Vagina (tissue), 2 donors: ENCODE measurements at regions not wholly inside any gene's neighbourhood (a gene's known extent, or its start where the extent isn't known, plus 50 kb on each side); places are given as distances from the start of the nearest gene placed in this dataset.

Experiments used
- POLR2A ChIP-seq, 2 donors: fragments of 450-650 bp; IDR thresholded peaks; one replicate each; pipeline ENCODE4 v1.6.1; 2017; ENCODE audit warnings: antibody characterized with exemption in 2 of 2, mild to moderate bottlenecking in 2 of 2, moderate library complexity in 2 of 2
- POLR2AphosphoS5 ChIP-seq, 2 donors: sonication (generic); formaldehyde crosslinking; IDR thresholded peaks; one replicate each; pipeline ENCODE4 v1.9.0; 2017; ENCODE audit warnings: antibody characterized with exemption in 2 of 2, mild to moderate bottlenecking in 2 of 2, low read depth in 1 of 2; ENCODE audit not compliant: insufficient read depth in 1 of 2
- TF ChIP-seq, protein P1 (sequence below), 3 experiments: fragments of 450-650 bp in 2 of 3; fragments of 200-600 bp in 1 of 3; sonication (generic) in 1 of 3; IDR thresholded peaks; one replicate each; pipeline ENCODE4 v1.5.1; 2017 to 2019; ENCODE audit warnings: antibody characterized with exemption in 3 of 3, mild to moderate bottlenecking in 2 of 3, moderate library complexity in 2 of 3

- TF ChIP-seq, protein P1, sequence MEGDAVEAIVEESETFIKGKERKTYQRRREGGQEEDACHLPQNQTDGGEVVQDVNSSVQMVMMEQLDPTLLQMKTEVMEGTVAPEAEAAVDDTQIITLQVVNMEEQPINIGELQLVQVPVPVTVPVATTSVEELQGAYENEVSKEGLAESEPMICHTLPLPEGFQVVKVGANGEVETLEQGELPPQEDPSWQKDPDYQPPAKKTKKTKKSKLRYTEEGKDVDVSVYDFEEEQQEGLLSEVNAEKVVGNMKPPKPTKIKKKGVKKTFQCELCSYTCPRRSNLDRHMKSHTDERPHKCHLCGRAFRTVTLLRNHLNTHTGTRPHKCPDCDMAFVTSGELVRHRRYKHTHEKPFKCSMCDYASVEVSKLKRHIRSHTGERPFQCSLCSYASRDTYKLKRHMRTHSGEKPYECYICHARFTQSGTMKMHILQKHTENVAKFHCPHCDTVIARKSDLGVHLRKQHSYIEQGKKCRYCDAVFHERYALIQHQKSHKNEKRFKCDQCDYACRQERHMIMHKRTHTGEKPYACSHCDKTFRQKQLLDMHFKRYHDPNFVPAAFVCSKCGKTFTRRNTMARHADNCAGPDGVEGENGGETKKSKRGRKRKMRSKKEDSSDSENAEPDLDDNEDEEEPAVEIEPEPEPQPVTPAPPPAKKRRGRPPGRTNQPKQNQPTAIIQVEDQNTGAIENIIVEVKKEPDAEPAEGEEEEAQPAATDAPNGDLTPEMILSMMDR (IDR thresholded peaks at IDR 0.05), result no peak
- TF ChIP-seq POLR2A (IDR thresholded peaks at IDR 0.05) (no peak), POLR2AphosphoS5 (IDR thresholded peaks at IDR 0.05; ENCODE audit: insufficient read depth in 1 of 2, low read depth in 1 of 2) (no peak)
Observed at GRCh38 chr14:34250959-34251358, 211.1 kb downstream of the SPTSSA start.
